RWPE1 (cell line): ENCODE measurements at regions not wholly inside any gene's neighbourhood (a gene's known extent, or its start where the extent isn't known, plus 50 kb on each side); places are given as distances from the start of the nearest gene placed in this dataset.

ENCODE experiments used
- CTCF ChIA-PET: fragments of 350-600 bp; sonication (Branson Sonifier 250); formaldehyde crosslinking; extraction: SDS; loops from one replicate; lab custom pipeline; 2021; lab: Yijun Ruan, JAX
- POLR2A ChIA-PET: fragments of 400-600 bp; formaldehyde crosslinking; extraction: SDS; loops from one replicate; lab custom pipeline; 2020; ENCODE audit warnings: antibody characterized with exemption; ENCODE audit not compliant: low non-redundant PET; lab: Yijun Ruan, JAX
- DNase-seq: peaks from one replicate; pipeline ENCODE4 v3.0.0; 2012; ENCODE audit warnings: low spot score
- H3K27ac ChIP-seq: fragments of 450-650 bp; 2 replicates; pipeline ENCODE4 v1.5.1; 2017
- TF ChIP-seq, protein P1 (sequence below): fragments of 450-650 bp; conservative IDR thresholded peaks from 2 replicates; pipeline ENCODE4 v1.5.1; 2017; ENCODE audit warnings: low read depth, mild to moderate bottlenecking

- ChIA-PET CTCF (interaction anchor here (0.6 kb wide), 1 partner anchor 848 kb away, joined by 3 read pairs; no protein-coding TSS in a partner anchor), POLR2A (no interaction called here)
- TF ChIP-seq, protein P1, sequence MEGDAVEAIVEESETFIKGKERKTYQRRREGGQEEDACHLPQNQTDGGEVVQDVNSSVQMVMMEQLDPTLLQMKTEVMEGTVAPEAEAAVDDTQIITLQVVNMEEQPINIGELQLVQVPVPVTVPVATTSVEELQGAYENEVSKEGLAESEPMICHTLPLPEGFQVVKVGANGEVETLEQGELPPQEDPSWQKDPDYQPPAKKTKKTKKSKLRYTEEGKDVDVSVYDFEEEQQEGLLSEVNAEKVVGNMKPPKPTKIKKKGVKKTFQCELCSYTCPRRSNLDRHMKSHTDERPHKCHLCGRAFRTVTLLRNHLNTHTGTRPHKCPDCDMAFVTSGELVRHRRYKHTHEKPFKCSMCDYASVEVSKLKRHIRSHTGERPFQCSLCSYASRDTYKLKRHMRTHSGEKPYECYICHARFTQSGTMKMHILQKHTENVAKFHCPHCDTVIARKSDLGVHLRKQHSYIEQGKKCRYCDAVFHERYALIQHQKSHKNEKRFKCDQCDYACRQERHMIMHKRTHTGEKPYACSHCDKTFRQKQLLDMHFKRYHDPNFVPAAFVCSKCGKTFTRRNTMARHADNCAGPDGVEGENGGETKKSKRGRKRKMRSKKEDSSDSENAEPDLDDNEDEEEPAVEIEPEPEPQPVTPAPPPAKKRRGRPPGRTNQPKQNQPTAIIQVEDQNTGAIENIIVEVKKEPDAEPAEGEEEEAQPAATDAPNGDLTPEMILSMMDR = no peak
- no peak overlapping the region for H3K27ac ChIP-seq
- peak; percentile 42 for DNase-seq
Observed at GRCh38 chr4:149997881-149998421, 80.3 kb upstream of the DCLK2 start.

DNA sequence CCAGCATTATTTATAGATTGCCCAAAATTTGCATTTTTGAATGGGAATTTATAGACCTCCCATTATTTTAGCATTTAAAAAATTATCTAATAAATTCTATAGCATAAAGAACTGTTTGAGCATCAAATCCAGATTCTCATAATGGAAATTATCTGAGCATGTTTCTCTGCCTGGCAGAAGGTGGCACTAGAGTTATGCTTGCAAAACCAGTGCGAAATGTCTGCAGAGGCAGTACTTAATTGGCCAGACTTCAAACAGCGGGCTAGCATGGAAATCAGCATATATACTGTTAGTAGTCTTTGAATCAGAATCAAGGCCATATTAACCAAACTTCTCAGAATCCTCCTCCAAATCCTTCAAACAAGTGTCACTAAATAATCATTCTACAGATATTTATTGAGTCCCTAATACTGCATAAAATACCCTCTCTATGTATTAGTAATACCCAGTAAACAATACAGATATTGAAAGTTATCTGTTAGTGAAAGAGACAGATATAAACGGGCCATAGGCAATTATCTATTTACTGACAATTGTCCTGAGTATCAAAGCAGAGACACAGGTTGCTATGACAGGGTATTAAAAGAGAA, 78.7 kb upstream of the DCLK2 start:
- ChIA-PET CTCF (no interaction called here), POLR2A (no interaction called here)
- TF ChIP-seq, protein P1 = peak; percentile 86
- H3K27ac ChIP-seq = no peak overlapping the region
- DNase-seq = peak; percentile 55

- CTCF ChIA-PET = no interaction called here
- H3K27ac ChIP-seq = no peak overlapping the region
- no peak for DNase-seq
- POLR2A ChIA-PET = no interaction called here
- TF ChIP-seq, protein P1 = no peak
Observed at GRCh38 chr4:150001815-150002214, 76.4 kb upstream of the DCLK2 start.

- ChIA-PET POLR2A (no interaction called here), CTCF (no interaction called here)
- H3K27ac ChIP-seq = no peak overlapping the region
- no peak for DNase-seq
- TF ChIP-seq, protein P1 = no peak
Observed at GRCh38 chr4:150002561-150002960, 75.7 kb upstream of the DCLK2 start.

GRCh38 chr4:150004481-150004880, 73.8 kb upstream of the DCLK2 start:
- ChIA-PET POLR2A (no interaction called here), CTCF (interaction anchor here (0.7 kb wide), 2 partner anchors 123 to 229 kb away, joined by 3 read pairs; no protein-coding TSS in a partner anchor)
- no peak overlapping the region for H3K27ac ChIP-seq
- TF ChIP-seq, protein P1 = no peak
- no peak for DNase-seq

DNA sequence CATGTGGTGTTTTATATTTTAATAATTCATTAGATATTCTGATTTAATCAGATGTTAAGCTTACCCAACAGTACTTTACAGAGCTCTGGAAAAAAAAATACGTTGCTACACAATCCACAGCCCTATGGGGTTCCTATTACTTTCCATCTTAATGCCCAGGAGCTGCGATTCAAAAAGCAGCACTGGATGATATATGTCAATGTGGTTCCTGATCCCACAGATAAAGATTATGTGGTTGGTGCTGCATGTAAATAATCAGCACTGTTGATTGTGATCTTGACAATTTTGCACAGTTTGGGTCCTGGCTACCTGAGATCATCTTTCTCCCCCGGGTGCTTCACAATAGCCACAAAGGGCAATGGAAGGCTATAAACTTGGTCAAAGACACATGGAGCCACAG, 72.7 kb upstream of the DCLK2 start:
- TF ChIP-seq, protein P1 = no peak
- ChIA-PET POLR2A (no interaction called here), CTCF (no interaction called here)
- DNase-seq = no peak
- no peak overlapping the region for H3K27ac ChIP-seq
